PC-9 (cell line): ENCODE measurements at regions not wholly inside any gene's neighbourhood (a gene's known extent, or its start where the extent isn't known, plus 50 kb on each side); places are given as distances from the start of the nearest gene placed in this dataset.

Experiments
- BruUV-seq: library from RNA; stranded (reverse); fragments of 400-500 nt; replicated peaks from 2 replicates; lab custom pipeline; 2021; lab: Mats Ljungman, UMichigan
- CTCF ChIA-PET: fragments of 300-600 bp; sonication (Branson Sonifier 250); formaldehyde crosslinking; loops from one replicate; lab custom pipeline; 2022; ENCODE audit warnings: antibody characterized with exemption; lab: Charles Lee
- POLR2A ChIA-PET: fragments of 300-600 bp; sonication (Branson Sonifier 250); formaldehyde crosslinking; loops from one replicate; lab custom pipeline; 2022; ENCODE audit warnings: antibody characterized with exemption; ENCODE audit not compliant: unreplicated experiment; lab: Charles Lee
- DNase-seq, 2 experiments: peaks; one replicate each; pipeline versions ENCODE4 v3.0.0 to v3.0.0-alpha.2; 2015 to 2022; ENCODE audit warnings: mixed read lengths in 1 of 2
- H2AFZ ChIP-seq: fragments of 200-600 bp; sonication (generic); 2 replicates; pipeline ENCODE4 v1.8.1; 2017; ENCODE audit warnings: antibody characterized with exemption
- H3F3A ChIP-seq: fragments of 200-600 bp; sonication (generic); 2 replicates; pipeline ENCODE4 v1.8.1; 2017; ENCODE audit warnings: antibody characterized with exemption, mild to moderate bottlenecking, low read depth; ENCODE audit not compliant: insufficient read depth
- H3K27ac ChIP-seq: fragments of 200-600 bp; sonication (generic); 2 replicates; pipeline ENCODE4 v1.6.1; 2016; ENCODE audit warnings: mixed run types
- H3K27me3 ChIP-seq: fragments of 200-600 bp; sonication (generic); 2 replicates; pipeline ENCODE4 v1.6.1; 2016; ENCODE audit warnings: low read depth, mixed run types; ENCODE audit not compliant: insufficient read depth
- H3K36me3 ChIP-seq: fragments of 200-600 bp; sonication (generic); 2 replicates; pipeline ENCODE4 v1.6.1; 2016; ENCODE audit warnings: low read depth, mixed run types
- H3K4me1 ChIP-seq: fragments of 200-600 bp; sonication (generic); replicated peaks from 2 replicates; pipeline ENCODE4 v1.6.1; 2016; ENCODE audit warnings: mixed run types; ENCODE audit not compliant: insufficient read depth
- H3K4me2 ChIP-seq: fragments of 200-600 bp; sonication (generic); 2 replicates; pipeline ENCODE4 v1.6.1; 2017; ENCODE audit warnings: mixed run types
- H3K4me3 ChIP-seq: fragments of 200-600 bp; sonication (generic); 2 replicates; pipeline ENCODE4 v1.6.1; 2016; ENCODE audit warnings: mixed run types
- H3K79me2 ChIP-seq: fragments of 200-600 bp; sonication (generic); 2 replicates; pipeline ENCODE4 v1.6.1; 2017; ENCODE audit warnings: low read depth, mixed run types
- H3K9me2 ChIP-seq: fragments of 200-600 bp; sonication (generic); 2 replicates; pipeline ENCODE4 v1.8.1; 2017; ENCODE audit warnings: mild to moderate bottlenecking; ENCODE audit not compliant: insufficient read depth
- H3K9me3 ChIP-seq: fragments of 200-600 bp; sonication (generic); 2 replicates; pipeline ENCODE4 v1.8.1; 2016; ENCODE audit warnings: low read depth; ENCODE audit not compliant: insufficient read depth
- H4K20me1 ChIP-seq: fragments of 200-600 bp; sonication (generic); 2 replicates; pipeline ENCODE4 v1.8.1; 2017; ENCODE audit not compliant: insufficient read depth
- EZH2 ChIP-seq: fragments of 200-600 bp; sonication (generic); IDR thresholded peaks from 2 replicates; pipeline ENCODE4 v1.8.0; 2017; ENCODE audit warnings: antibody characterized with exemption, low read depth
- intact Hi-C: fragments of 100-400 bp; cut with micrococcal nuclease; formaldehyde crosslinking; loops from one replicate; pipeline ENCODE4 v1.10.0; 2022; ENCODE audit not compliant: unreplicated experiment
- TF ChIP-seq, protein P1 (sequence below): fragments of 200-600 bp; sonication (generic); conservative IDR thresholded peaks from 2 replicates; pipeline ENCODE4 v1.6.1; 2017; ENCODE audit warnings: mixed run types, antibody characterized with exemption, mild to moderate bottlenecking, moderate library complexity

DNA sequence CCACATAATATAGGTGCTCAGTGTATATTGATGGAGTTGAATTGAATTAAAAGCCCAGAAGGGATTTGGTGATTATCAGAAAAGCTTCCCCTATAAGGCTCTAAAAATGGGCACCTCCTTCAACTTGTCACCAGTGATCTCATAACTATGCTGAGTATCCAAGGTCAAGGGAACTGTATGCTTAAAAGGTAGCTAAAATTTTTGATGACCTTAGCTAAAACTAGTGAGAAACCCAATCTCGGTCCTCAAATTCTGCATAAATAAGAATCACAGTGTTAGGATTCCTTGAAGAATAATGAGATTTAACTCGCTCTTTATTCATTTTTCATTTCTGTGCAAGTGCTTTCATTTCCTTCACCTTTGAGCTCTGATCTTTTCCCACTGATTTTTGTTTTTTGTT lies 87.7 kb upstream of the AP1S2 start:
- H3K79me2 ChIP-seq, result no peaks in the 10 kb centered on the region
- POLR2A ChIA-PET, result no interaction called here
- CTCF ChIA-PET, result interaction anchor here (0.6 kb wide), 1 partner anchor 152 kb away, joined by 5 read pairs; no protein-coding TSS in a partner anchor
- no peak overlapping the region for H3K4me2 ChIP-seq
- H2AFZ ChIP-seq, result no peak overlapping the region
- peaks cover 2% of the 10 kb centered on the region for H3K4me1 ChIP-seq
- H3K36me3 ChIP-seq, result no peaks in the 10 kb centered on the region
- BruUV-seq, result no TSS peak
- H3K9me3 ChIP-seq, result no peaks in the 10 kb centered on the region
- no peak for DNase-seq
- no peaks in the 10 kb centered on the region for H3K9me2 ChIP-seq
- TF ChIP-seq EZH2, result no peak
- TF ChIP-seq, protein P1, sequence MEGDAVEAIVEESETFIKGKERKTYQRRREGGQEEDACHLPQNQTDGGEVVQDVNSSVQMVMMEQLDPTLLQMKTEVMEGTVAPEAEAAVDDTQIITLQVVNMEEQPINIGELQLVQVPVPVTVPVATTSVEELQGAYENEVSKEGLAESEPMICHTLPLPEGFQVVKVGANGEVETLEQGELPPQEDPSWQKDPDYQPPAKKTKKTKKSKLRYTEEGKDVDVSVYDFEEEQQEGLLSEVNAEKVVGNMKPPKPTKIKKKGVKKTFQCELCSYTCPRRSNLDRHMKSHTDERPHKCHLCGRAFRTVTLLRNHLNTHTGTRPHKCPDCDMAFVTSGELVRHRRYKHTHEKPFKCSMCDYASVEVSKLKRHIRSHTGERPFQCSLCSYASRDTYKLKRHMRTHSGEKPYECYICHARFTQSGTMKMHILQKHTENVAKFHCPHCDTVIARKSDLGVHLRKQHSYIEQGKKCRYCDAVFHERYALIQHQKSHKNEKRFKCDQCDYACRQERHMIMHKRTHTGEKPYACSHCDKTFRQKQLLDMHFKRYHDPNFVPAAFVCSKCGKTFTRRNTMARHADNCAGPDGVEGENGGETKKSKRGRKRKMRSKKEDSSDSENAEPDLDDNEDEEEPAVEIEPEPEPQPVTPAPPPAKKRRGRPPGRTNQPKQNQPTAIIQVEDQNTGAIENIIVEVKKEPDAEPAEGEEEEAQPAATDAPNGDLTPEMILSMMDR, result no peak
- intact Hi-C loops, result no loop called here
- H4K20me1 ChIP-seq, result no peaks in the 10 kb centered on the region
- no peaks in the 10 kb centered on the region for H3F3A ChIP-seq
- no peak overlapping the region for H3K4me3 ChIP-seq
- H3K27ac ChIP-seq, result no peak overlapping the region
- H3K27me3 ChIP-seq, result no peaks in the 10 kb centered on the region

DNA sequence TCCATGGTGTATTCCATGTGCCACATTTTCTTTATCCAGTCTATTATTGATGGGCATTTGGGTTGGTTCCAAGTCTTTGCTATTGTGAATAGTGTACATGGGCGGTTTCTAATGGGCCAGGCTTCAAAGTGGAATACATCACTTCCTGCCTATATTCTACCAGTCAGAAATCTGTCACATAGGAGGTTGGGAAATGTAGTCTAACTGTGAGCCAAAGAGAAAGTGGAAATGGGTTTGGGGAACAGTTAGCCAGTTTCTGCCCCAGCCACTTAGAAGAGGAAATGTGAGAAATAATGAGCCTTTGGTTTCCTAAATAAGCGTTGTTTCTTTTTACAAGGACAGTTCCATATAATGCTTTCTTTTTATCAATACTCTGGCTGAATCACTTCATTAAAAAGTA lies 85.1 kb upstream of the AP1S2 start:
- Histone ChIP-seq H3K36me3 (no peaks in the 10 kb centered on the region), H3K4me3 (no peak overlapping the region), H3K9me3 (no peaks in the 10 kb centered on the region), H3K9me2 (no peaks in the 10 kb centered on the region), H3K27ac (no peak overlapping the region), H3F3A (no peaks in the 10 kb centered on the region), H3K27me3 (no peaks in the 10 kb centered on the region), H3K79me2 (no peaks in the 10 kb centered on the region), H2AFZ (no peak overlapping the region), H3K4me2 (no peak overlapping the region), H4K20me1 (no peaks in the 10 kb centered on the region), H3K4me1 (no peaks in the 10 kb centered on the region)
- no peak for TF ChIP-seq EZH2
- TF ChIP-seq, protein P1, result no peak
- ChIA-PET POLR2A (no interaction called here), CTCF (no interaction called here)
- DNase-seq, result no peak
- intact Hi-C loops, result loop anchor here (2.0 kb wide), 1 partner anchor 731 kb away; no protein-coding TSS in a partner anchor
- no TSS peak for BruUV-seq

DNA sequence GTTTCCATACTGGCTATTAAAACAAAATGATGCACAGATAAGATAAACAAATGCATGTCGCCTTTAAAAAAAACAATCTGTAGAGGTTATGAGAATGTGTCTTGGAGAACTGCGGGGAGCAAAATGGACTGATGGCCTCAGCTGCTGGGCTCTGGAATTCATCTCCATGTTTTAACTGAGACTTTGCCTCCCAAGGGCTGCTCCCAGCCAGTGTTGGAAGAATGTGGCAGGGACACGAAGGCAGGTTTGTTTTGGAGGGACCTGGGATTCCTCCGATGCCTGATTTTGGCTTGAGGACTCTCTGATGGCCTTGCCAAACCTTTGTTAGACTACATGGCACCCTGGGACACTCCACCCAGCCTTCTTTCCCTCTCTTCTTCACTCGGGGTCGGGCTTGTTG lies 83.5 kb upstream of the AP1S2 start:
- no peaks in the 10 kb centered on the region for H3K36me3 ChIP-seq
- no peak for TF ChIP-seq EZH2
- TF ChIP-seq, protein P1, result no peak
- no peak overlapping the region for H3K4me3 ChIP-seq
- H2AFZ ChIP-seq, result no peak overlapping the region
- no peaks in the 10 kb centered on the region for H3K79me2 ChIP-seq
- H4K20me1 ChIP-seq, result no peaks in the 10 kb centered on the region
- intact Hi-C loops, result loop anchor here (2.0 kb wide), 1 partner anchor 733 kb away; no protein-coding TSS in a partner anchor
- H3K27me3 ChIP-seq, result no peaks in the 10 kb centered on the region
- DNase-seq, result no peak
- CTCF ChIA-PET, result no interaction called here
- H3K9me2 ChIP-seq, result no peaks in the 10 kb centered on the region
- no peak overlapping the region for H3K27ac ChIP-seq
- no peaks in the 10 kb centered on the region for H3K4me1 ChIP-seq
- POLR2A ChIA-PET, result no interaction called here
- H3K9me3 ChIP-seq, result no peaks in the 10 kb centered on the region
- no TSS peak for BruUV-seq
- no peak overlapping the region for H3K4me2 ChIP-seq
- H3F3A ChIP-seq, result no peaks in the 10 kb centered on the region
